ENCODE measurements at regions not wholly inside any gene's neighbourhood (a gene's known extent, or its start where the extent isn't known, plus 50 kb on each side); places are given as distances from the start of the nearest gene placed in this dataset.
"Not testable (repeated sequence)": the region's sequence is repeated elsewhere in the genome, so short reads cannot be mapped to it uniquely, and the experiment has no call there.

DNA sequence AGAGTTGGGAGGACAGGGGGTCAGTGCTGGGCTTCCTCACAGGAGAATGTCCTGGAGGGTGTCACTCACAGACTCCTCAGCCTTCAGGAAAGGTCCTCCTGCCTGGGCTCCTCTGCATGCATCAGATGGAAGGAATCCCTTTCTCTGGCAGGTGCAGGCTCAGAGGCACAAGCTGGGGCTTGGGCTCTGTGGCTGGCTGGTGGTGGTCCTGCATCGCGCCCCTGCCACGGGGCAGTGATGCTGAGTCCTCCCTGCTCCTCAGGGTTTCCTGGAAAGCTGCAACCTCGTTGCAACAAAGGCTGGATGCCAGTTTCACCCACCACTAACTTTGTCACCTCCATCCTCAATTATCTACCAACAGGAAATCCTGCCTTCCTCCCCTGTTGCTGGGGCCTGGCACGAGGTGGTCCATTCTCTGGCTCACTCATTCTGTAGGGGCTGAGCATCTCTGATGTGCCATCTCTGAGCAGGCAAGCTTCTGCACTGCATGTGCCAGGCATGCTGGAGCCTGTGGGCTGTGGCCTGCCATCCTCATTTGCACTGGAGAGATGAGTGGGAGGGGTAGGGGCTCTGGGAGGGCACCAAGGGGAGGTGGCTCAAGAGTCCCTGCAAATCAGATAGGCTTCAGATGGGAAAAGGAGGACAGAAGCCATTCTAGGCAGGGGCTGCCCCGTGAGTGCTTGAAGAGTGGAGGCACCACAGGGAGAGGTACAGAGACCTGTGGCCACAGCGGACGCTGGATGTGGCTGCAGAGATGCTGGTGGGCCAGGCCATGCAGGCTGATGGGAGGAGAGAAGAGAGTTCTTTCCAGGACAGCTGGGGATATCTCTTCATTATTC is 272.6 kb upstream of the HS6ST1 start:
- no peak for DNase-seq (ENCODE audit: low read depth in 4 of 4, low spot score in 3 of 4)

DNA sequence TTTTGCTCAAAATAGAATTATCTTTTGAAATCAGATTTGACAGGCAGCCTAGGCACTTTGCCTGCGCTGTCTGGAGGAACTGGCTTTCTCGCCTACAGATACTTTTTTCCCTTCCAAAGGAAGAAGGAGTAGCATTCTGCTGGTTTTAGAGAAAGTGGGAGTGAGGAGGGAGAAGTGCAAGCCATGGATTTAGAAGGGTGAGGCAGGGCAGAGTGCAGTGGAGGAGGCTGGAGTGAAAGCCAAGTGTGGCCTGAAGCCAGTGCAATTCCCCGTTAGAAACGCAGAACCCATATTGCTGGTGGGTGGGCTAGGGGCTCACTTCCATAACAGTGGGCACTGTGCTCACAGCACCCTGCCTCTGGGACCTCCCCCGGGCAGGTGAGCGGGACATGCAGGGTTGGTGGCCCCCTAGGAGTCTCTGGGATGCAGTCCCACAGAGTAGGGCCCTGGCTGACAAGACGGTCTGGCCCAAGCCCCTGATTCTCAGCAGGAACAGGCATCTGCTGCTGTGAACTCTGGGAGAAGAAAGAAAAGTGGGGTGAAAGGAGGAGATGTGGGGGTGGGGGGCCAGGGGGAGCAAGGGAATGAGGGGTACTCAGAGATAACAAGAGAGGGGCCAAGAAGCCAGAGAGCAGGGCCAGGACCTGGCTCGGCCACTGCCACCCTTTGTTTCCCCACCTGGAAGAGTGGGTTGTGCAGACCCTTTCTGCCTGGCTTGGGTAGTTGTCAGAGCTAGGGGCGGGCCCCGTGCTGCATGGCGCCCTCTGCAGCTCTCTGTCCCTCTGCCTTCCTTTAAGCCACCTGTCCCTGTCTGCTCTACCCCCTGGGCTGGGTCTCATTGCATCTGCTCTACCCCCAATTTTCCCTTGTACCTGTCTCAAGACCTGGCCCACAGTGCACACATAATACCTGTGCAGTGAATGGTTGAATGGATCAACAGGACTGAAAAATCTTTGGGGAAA is 273.5 kb upstream of the HS6ST1 start:
- DNase-seq (ENCODE audit: low read depth in 4 of 4, low spot score in 3 of 4) = no peak

DNA sequence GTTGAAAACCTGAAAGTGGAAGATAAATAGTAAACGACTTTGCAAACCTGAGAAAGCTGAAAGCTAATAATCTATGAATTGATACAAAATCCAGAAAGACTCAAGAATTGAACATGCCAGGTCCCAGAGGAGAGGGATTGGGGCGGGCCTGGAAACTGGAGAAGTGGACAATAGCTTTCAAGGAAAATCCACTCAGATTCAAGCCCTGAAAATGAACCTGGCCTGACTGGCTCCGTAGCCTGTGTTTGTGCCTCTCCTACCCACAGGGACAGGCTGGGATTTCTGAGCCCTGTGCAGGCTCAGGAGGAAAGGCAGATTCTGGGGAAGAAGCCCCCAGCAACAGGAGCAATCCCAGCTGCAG is 274.8 kb upstream of the HS6ST1 start:
- no peak for DNase-seq (ENCODE audit: low read depth in 4 of 4, low spot score in 3 of 4)

DNA sequence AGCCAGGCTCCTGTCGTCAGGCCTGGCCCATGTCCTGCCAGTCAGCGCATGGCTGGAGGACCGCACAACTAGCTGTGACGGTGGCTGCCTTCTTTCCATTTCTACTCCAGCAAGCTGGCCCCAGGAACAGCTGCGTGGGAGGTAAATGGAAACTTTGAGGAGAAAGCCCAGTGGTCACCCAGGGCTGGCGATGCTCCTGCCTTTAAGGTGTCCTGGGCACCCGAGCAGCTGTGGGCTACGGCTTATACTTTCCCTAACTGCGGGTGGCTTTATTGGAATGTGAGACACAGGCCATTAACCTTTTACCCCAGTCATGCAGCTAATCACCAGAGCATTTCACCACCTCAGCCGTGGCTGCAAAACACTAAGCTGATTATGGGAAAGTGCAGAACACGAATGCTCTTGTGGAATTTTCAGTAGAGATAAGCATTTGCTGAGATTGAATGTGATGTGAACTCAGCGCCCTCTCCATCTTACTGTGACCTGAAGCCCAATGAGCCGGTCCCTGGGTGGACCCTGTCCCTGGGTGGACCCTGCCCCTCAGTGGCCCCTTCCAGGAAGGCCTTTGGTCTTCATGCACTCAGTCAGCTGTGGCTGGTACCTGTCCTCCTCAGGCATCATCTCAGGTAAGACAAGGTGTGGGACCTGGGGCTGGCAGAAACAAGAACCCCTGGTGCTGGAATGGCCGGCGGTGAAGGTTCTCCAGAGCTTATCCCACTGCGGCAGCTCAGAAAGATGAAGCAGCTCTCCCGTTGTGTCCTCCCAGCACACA is 275.4 kb upstream of the HS6ST1 start:
- peak; percentile 35 to 72 (median 52) for DNase-seq (ENCODE audit: low read depth in 4 of 4, low spot score in 3 of 4)

DNA sequence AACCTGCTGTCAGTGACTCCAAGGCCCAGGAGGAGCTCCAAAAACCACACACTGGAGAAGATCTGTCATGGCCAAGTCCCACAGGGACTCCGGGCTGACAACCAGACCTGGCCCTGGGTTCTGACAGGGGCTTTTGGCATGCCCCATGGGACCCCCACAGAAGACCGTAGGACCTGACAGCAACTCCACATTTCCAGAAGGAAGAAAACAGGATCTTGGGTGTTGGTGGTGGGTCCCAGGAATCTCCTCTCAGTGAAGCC is 275.9 kb upstream of the HS6ST1 start:
- no peak for DNase-seq (ENCODE audit: low read depth in 4 of 4, low spot score in 3 of 4)

DNA sequence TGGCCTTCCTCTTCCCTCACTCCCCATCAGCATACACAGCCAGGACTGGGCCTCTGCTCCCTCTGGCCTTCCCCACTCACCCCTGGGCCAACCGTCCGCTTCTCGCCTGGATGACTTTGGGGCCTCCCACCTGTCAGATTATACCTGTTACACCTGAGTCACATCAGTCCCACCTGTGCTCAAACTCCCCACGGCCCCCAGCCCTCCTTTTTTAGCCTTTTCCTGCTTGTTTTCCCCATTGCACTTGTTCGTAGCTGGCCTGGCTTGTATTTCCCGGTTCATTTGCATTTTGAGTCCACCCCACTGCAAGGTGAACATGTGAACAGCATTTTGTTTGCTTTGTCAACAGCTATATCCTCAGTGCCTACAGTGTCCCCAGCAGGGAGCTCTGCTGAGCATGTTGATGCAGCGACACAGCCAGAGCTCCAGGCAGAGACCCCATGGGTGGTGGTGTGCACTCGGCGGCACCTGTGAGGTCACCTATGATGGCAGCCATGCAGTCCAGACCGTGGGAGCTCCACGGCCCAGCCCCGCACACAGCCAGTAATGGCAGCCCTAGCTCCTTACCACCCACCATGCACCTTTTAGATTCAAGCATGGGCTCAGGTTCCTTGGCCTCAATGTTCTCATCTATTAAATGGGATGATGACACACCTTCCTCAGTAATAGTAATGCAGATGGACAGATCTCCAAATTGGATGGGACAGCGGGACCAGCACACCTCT is 276.4 kb upstream of the HS6ST1 start:
- peak in 1 of 4 donors; percentile 30 for DNase-seq (ENCODE audit: low read depth in 4 of 4, low spot score in 3 of 4)

DNA sequence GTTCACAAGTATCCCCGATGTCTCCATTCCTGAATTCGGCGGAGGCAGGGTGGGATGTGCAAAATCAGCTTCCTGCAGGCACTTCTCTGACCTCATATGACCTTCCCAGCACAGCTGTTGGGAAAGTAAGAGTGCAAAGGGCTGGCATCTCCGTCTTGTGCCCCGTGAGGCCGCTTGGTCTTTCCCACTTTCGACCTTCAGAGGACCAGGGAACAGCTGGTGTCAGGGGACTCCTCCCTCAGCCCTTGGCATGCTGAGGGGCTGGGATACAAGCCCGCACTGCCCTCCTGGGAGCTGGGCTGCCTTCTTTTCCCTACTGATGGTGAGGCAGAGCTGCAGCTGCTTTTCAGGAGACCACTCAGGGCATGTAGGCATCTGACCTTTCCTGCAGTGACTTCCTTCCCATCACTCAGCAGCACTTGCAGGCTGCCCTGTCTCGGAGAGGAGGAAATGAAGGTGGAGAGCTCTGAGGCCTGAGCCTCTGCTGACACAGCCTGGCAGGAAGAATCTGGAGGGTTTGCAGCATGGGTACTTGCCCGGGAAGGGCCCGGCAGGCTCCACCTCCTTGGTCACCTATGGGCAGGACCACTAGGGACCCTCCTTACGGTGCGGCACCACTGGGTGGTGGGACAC is 277.2 kb upstream of the HS6ST1 start:
- no peak for DNase-seq (ENCODE audit: low read depth in 4 of 4, low spot score in 3 of 4)

DNA sequence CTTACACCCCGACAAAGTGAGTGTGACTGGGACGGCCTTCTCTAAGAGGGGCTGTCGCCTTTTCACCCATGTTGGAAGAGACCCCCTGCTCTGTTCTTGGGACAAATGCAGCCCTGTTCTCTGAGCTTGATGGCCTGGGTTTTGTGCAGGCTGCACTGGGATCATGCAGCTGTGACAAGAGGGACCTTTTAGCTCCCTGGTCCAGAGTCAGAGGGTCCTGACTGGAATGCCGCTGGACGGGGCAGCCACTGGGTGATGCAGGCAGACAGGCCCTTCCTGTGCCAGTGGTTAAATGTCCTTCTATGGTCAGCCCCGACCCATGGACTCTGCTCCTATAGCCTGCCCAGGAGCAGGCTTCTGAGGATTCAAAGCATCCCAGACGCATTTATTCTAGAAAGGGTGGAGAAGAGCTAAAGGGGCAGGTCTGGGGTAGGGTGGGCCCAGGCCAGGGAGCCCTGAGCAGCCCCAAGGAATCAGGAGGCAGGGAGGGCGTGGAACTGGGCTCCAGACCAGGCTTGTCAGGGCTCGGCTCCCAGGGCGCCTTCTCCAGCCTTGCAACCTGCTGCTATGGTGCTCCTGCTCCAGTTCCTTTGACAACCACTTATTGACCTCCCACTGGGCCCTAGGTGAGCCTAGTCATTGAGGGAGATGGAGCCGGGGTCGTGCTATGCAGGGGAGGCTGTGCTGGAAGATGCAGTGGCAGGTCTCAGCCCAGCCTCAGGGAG is 277.9 kb upstream of the HS6ST1 start:
- no peak for DNase-seq (ENCODE audit: low read depth in 4 of 4, low spot score in 3 of 4)

DNA sequence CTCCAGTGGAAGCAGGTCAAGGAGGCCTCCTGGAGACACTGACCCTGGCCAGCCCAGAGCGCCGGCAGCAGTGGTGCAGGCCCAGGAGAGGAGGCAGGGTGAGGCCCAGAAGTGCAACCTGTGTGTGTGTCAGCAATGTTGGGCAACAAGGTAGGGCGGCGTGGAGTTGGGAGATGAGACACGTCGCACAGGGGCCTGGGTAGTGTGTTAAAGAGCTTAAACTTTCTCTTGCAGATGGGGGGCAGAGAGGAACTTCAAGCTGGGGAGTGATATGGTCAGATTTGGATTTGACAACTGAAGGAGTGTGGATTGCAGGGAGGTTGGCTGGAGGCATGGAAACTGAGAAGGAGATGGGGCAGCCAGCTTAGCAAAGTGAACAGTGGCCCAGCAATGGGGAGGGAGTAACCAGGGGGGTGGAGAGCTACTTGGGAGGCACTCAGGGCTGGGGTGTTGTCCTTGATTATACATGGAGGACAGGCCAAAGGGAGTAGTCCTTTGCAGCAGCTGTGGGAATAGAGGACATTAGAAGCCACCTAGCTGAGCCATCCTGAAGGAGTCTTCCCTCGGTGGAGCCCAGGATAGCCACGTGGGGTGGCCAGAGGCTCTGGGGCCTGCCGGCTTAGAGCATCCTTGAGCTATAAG is 278.6 kb upstream of the HS6ST1 start:
- no peak for DNase-seq (ENCODE audit: low read depth in 4 of 4, low spot score in 3 of 4)

DNA sequence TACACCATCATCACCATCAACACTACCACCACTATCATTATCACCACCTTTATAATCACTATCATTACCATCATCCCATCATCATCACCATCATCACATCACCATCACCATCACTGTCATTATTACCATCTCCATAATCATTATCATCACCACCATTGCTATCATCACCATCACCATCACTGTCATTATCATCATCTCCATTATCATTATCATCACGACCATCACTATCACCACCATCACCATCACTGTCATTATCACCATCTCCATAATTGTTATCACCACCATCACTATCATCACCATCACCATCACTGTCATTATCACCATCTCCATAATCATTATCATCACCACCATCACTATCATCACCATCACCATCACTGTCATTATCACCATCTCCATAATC is 279.6 kb upstream of the HS6ST1 start:
- not testable (repeated sequence) for DNase-seq (ENCODE audit: low read depth in 4 of 4, low spot score in 3 of 4)

DNA sequence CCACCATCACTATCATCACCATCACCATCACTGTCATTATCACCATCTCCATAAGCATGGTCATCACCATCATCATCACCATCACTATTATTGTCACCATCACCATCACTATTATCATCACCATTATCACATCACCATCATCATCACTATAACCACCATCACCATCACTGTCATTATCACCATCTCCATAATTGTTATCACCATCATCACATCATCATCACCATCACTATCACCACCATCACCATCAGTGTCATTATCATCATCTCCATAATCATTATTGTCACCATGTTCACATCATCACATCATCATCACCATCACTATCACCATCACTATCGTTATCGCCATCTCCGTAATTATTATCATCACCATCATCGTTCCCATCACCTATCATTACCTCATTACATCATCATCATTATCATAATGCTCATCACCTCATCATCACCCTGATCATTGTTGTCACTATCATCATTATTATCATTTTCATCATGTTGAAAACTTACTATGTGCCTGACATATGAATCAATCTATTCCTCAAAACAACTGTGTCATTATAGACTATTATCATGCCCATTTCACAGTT is 280.3 kb upstream of the HS6ST1 start:
- DNase-seq (ENCODE audit: low read depth in 4 of 4, low spot score in 3 of 4) = no peak

DNA sequence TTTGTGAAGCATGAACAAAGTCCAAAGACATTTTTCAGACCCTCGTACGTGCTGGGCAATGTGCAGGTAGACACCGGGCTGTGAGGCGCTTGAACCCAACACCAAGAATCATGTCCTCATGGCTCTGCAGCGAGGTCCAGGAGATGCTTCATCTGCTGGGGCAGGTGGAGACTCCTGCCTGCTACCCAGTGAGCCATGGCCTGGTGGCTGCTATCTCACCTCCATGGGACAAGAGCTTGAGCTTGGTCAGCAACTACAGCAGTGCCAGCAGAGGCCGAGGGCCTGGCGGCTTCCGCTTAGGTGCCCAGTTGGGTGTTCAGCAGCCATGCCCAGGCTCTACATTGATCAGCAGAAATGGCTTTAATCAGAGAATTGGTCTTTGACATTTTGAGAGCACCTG is 281.0 kb upstream of the HS6ST1 start:
- no peak for DNase-seq (ENCODE audit: low read depth in 4 of 4, low spot score in 3 of 4)

DNA sequence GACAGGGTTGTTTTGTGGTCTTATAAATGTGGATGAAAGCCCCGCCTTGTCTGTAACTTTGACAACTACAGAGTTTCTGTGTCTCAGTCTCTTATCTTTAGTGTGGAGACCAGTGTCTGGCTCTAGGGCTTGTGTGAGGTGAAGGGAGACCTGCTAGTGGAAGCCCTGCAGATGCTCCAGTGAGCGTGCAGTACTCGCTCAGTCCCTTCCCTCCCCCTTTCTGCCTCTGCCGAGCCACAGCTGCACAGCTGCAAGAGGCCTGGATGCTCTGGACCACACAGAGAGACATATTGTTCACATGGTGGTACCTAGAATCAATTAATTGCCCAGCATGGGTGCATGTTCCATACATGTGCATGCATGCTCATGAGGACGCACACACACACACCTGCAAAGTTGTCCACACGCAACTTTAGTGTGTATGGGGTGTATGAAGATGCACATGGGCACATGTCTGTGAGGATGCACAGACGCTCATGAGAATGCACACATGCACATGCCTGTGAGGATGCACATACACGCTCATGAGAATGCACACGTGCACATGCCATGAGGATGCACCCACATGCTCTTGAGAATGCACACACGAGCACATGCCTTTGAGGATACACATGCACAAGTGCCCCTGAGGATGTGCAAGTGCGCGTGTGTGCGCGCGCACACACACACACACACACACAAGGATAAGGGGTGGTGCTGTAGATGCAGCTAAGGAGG is 282.1 kb upstream of the HS6ST1 start:
- no peak for DNase-seq (ENCODE audit: low read depth in 4 of 4, low spot score in 3 of 4)

DNA sequence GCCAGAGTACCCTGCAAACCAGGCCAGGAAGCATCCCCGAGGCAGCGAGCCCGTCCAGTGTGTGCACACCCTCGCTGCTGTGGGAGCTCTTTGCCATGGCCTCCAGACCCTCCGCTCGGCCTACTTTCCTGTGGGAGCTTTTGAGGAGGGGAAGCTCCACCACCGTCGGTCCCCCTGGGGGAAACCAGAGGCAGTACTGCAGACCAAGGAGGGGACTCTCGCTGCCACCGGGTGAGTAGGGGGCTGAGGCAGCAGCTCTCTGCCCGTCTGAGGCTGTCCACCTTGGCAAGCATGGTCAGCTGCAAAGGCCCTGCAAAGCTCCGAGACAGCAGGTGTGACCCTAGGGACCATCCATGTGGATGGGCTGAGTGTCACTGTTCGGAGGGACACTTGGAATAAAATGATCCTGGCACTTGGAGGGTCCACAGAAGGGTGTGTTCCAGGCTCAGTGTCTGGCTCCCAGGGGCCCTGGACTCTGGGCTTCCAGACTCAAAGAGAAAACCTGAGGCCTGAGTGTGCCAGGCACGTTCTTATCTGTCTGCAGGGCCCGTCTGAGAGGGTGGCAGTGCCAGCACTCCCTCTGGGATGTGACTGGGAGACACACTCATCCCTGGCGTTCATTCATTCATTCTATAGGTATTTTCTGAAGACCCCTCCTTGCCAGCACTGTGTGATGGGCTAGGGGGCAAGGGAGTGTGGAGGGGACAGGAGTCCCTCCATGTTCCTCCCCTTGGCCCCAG is 282.8 kb upstream of the HS6ST1 start:
- no peak for DNase-seq (ENCODE audit: low read depth in 4 of 4, low spot score in 3 of 4)

DNA sequence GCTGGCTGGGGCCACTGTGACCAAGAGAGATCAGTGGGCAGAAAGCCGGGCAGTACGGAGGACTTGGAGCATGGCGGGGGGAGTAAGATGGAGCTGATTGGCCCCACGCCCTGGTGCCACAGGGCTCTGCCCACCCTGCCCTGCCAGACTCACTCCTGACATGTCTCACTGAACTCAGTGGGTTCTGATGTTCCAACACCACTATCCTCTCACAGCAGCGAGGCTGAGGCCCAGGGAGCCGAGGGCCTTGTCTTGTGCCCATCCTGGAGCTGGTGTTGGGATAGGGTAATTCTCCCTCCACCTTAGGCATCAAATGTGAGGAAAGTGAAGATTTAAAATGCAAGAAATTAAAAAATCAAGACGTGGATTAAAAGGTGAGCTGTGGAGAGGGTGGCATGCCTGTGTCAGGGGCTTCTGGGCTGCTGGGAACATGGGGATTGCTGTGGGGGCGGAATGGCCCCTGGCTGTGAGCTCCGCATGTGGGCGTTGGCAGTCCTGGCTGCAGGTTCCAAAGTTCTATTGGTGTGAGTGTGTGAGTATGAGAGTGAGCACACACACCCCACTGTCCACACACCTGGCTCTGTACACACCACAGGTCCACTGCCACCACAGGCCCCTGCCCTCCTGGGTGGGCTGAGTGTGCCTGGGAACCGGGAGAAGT is 283.5 kb upstream of the HS6ST1 start:
- no peak for DNase-seq (ENCODE audit: low read depth in 4 of 4, low spot score in 3 of 4)

DNA sequence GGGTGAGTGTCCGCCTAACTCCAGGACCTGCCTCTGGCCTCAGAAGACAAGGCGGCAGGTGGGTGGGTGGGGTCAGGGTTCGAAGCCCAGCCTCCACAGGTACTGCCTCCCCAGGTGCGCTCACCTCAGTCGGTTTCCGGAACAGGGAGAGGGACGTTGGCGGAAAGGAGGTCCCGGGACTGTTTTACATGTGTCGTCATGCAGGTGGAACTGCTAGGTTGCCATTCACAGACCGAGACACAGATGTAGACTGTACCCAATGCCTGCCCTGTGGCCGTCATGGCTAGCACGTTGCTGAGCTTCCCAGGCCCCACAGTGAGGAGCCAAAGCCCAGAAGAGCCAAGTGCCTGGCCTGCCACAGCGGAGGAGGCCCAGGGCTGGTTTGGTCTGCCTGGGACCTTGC is 284.0 kb upstream of the HS6ST1 start:
- DNase-seq (ENCODE audit: low read depth in 4 of 4, low spot score in 3 of 4) = no peak

DNA sequence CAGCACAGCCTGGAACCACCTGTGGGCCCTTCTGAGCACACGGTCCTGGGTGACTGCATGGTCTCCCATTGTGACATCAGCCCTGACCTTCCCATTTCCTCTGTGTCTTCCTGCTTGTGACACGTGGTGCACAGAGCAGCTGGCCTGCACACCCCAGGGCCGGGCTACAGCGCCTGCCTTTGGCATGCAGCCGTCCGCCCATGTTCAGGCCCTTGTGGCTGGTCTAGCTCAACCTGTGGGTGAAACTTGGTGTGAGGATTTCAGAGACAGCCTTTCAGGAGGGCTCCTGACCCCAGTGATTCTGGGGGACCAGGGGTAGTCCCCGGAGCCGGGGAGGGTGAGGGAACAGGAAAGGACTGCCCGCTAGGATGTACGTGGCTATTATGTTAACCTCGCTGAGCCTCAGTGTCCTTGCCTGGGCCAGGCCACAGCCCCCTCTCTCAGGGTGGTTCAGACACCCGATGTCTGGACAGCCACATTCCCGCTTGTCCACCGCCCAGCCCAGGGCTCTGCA is 284.8 kb upstream of the HS6ST1 start:
- DNase-seq (ENCODE audit: low read depth in 4 of 4, low spot score in 3 of 4) = no peak
